ENCODE measurements at regions not wholly inside any gene's neighbourhood (a gene's known extent, or its start where the extent isn't known, plus 50 kb on each side); places are given as distances from the start of the nearest gene placed in this dataset.
A peak's percentile ranks its signal among the peaks of the same experiment; 100 is the strongest.

GRCh38 chr20:56702931-56703840 lies 74.1 kb downstream of the TFAP2C start:
- Histone ChIP-seq H3K4ac (ENCODE audit: low read depth, low read length) (no peak overlapping the region), H2BK15ac (ENCODE audit: low read depth, low read length) (0 out of 2 replicates have a peak overlapping the region, but pooled peaks have one; percentile 73), H4K5ac (ENCODE audit: insufficient read length, low read depth, low read length) (no peak overlapping the region), H2AFZ (ENCODE audit: low read length) (no peak overlapping the region), H3K14ac (ENCODE audit: insufficient read depth, low read length) (no peak overlapping the region), H3K4me1 (ENCODE audit: insufficient read depth, low read length) (no peaks in the 10 kb centered on the region), H3K4me2 (ENCODE audit: insufficient read depth, insufficient read length, low read length) (no peak overlapping the region), H3K18ac (ENCODE audit: insufficient read length, low read depth, low read length) (no peak overlapping the region), H2AK5ac (ENCODE audit: insufficient read length, low read length) (no peak overlapping the region), H3K79me1 (ENCODE audit: insufficient read depth, low read depth, low read length, poor library complexity, severe bottlenecking) (no peaks in the 10 kb centered on the region), H3K27ac (ENCODE audit: insufficient read length, low read depth, low read length) (no peak overlapping the region), H2BK5ac (ENCODE audit: insufficient read length, low read length) (no peak overlapping the region), H3K9ac (ENCODE audit: extremely low read depth, insufficient read length, low read length) (no peak overlapping the region), H3K27me3 (ENCODE audit: insufficient read depth, low read length) (no peaks in the 10 kb centered on the region), H4K8ac (replicated peaks; ENCODE audit: insufficient read length, low read depth, low read length) (no peak overlapping the region), H4K20me1 (ENCODE audit: control insufficient read depth, insufficient read depth, insufficient read length) (no peaks in the 10 kb centered on the region), H2BK20ac (ENCODE audit: low read depth, low read length, poor library complexity, severe bottlenecking) (no peak overlapping the region), H3K23ac (ENCODE audit: insufficient read length, low read depth, low read length) (no peak overlapping the region), H4K91ac (ENCODE audit: insufficient read length, low read depth, low read length) (no peak overlapping the region), H3K9me3 (ENCODE audit: control insufficient read depth, low read depth, low read length) (no peaks in the 10 kb centered on the region), H2BK12ac (ENCODE audit: insufficient read length, low read depth, low read length) (no peak overlapping the region), H3K56ac (ENCODE audit: insufficient read length, low read depth, low read length) (no peak overlapping the region), H3T11ph (ENCODE audit: low read length) (no peak overlapping the region), H3K23me2 (ENCODE audit: insufficient read length, low read depth, low read length, poor library complexity, severe bottlenecking) (no peaks in the 10 kb centered on the region), H2BK120ac (ENCODE audit: low read depth, low read length, poor library complexity, severe bottlenecking) (no peak overlapping the region), H3K79me2 (ENCODE audit: insufficient read depth, low read length) (no peaks in the 10 kb centered on the region)
- H3K4me3 Mint-ChIP-seq: no peak overlapping the region
- DNase-seq: no peak
- H3K4me1 Mint-ChIP-seq: peaks cover 16 to 25% of the 10 kb centered on the region in 2 experiments
- no CpG with 5 or more reads among the region's 21 CpGs for WGBS (ENCODE audit: extremely low coverage, insufficient read length, low lambda C conversion rate)
- H3K9me3 Mint-ChIP-seq: 0 out of 5 replicates have a peak, but pooled peaks cover 0 to 1% of the 10 kb centered on the region in 2 experiments
- TF ChIP-seq CTCF (conservative IDR thresholded peaks at IDR 0.05): no peak
- H3K27me3 Mint-ChIP-seq (ENCODE audit: low read depth): peaks cover 6% of the 10 kb centered on the region
- no peaks in the 10 kb centered on the region for H3K36me3 Mint-ChIP-seq (ENCODE audit: insufficient read depth in 1 of 3, low read depth in 3 of 3)
- H3K27ac Mint-ChIP-seq: no peak overlapping the region; a peak in 1 of 7 replicates
